Mucosa of descending colon (tissue), 3 donors: ENCODE measurements at regions not wholly inside any gene's neighbourhood (a gene's known extent, or its start where the extent isn't known, plus 50 kb on each side); places are given as distances from the start of the nearest gene placed in this dataset.
"Not testable (repeated sequence)": the region's sequence is repeated elsewhere in the genome, so short reads cannot be mapped to it uniquely, and the experiment has no call there.

Experiments used
- ATAC-seq: fragments of 200-7000 bp; cut with Tn5 transposase; one replicate; pipeline ENCODE4 v1.9.1; 2020; ENCODE audit warnings: mild to moderate bottlenecking, moderate library complexity
- DNase-seq, 3 donors: peaks; one replicate each; pipeline ENCODE4 v3.0.0-alpha.2; 2020
- H3K36me3 ChIP-seq: fragments of 200-600 bp; one replicate; pipeline ENCODE4 v1.8.0; 2021; ENCODE audit warnings: low read depth, mild to moderate bottlenecking
- H3K4me1 ChIP-seq: fragments of 200-600 bp; one replicate; pipeline ENCODE4 v1.8.0; 2021; ENCODE audit warnings: low read depth, mild to moderate bottlenecking
- H3K4me3 ChIP-seq: fragments of 200-600 bp; one replicate; pipeline ENCODE4 v1.8.0; 2021; ENCODE audit warnings: mild to moderate bottlenecking
- H3K9me3 ChIP-seq: fragments of 200-600 bp; one replicate; pipeline ENCODE4 v1.8.0; 2021; ENCODE audit warnings: mild to moderate bottlenecking
- CTCF ChIP-seq: fragments of 200-600 bp; IDR thresholded peaks from one replicate; pipeline ENCODE4 v1.8.0; 2022; ENCODE audit warnings: antibody characterized with exemption, mild to moderate bottlenecking
- intact Hi-C, 2 donors: fragments of 100-400 bp; cut with DNase I in 1 of 2; cut with micrococcal nuclease in 1 of 2; formaldehyde crosslinking; loops; one replicate each; pipeline versions ENCODE4 v1.11.0 to v1.11.1; 2022; cut with DNase I, micrococcal nuclease
- donor health status: DM: no; HTN: no; CAD: no; lungs with moderate emphysema.
- donor health status: DM: no; HTN: no; CAD: no.
- donor health status: DM: no; HTN: yes; CAD: no.

GRCh38 chr4:154983714-154984113 is 202.6 kb downstream of the RBM46 start:
- DNase-seq (no peak), ATAC-seq (no peak)
- no peak for TF ChIP-seq CTCF
- Histone ChIP-seq H3K4me1 (no peaks in the 10 kb centered on the region), H3K36me3 (no peaks in the 10 kb centered on the region), H3K4me3 (no peak overlapping the region), H3K9me3 (no peaks in the 10 kb centered on the region)
- intact Hi-C loops: loop anchor here in 1 of 2 donors (5.0 kb wide), 1 partner anchor 369 kb away; no protein-coding TSS in a partner anchor

- no peak for ATAC-seq
- TF ChIP-seq CTCF: no peak
- Histone ChIP-seq H3K36me3 (no peaks in the 10 kb centered on the region), H3K4me1 (no peaks in the 10 kb centered on the region), H3K4me3 (no peak overlapping the region), H3K9me3 (no peaks in the 10 kb centered on the region)
- no peak for DNase-seq
- intact Hi-C loops: loop anchor here in 1 of 2 donors (5.0 kb wide), 1 partner anchor 368 kb away; no protein-coding TSS in a partner anchor
Observed at GRCh38 chr4:154984148-154984547, 203.1 kb downstream of the RBM46 start.

- ATAC-seq: no peak
- Histone ChIP-seq H3K36me3 (no peaks in the 10 kb centered on the region), H3K4me1 (no peaks in the 10 kb centered on the region), H3K4me3 (no peak overlapping the region), H3K9me3 (no peaks in the 10 kb centered on the region)
- no peak for TF ChIP-seq CTCF
- intact Hi-C loops: loop anchor here in 1 of 2 donors (5.0 kb wide), 1 partner anchor 368 kb away; no protein-coding TSS in a partner anchor
- DNase-seq: no peak
Observed at GRCh38 chr4:154984616-154985015, 203.5 kb downstream of the RBM46 start.

GRCh38 chr4:154985673-154986072 is 204.6 kb downstream of the RBM46 start:
- Histone ChIP-seq H3K4me1 (no peaks in the 10 kb centered on the region), H3K9me3 (no peaks in the 10 kb centered on the region), H3K4me3 (no peak overlapping the region), H3K36me3 (no peaks in the 10 kb centered on the region)
- TF ChIP-seq CTCF: no peak
- intact Hi-C loops: no loop called here
- DNase-seq: no peak
- ATAC-seq: no peak

GRCh38 chr4:154988511-154988910 is 207.4 kb downstream of the RBM46 start:
- ATAC-seq (no peak), DNase-seq (no peak)
- H3K9me3 ChIP-seq: no peaks in the 10 kb centered on the region
- no peak overlapping the region for H3K4me3 ChIP-seq
- no peaks in the 10 kb centered on the region for H3K36me3 ChIP-seq
- intact Hi-C loops: no loop called here
- H3K4me1 ChIP-seq: no peaks in the 10 kb centered on the region
- no peak for TF ChIP-seq CTCF

GRCh38 chr4:154989511-154989910 is 208.4 kb downstream of the RBM46 start:
- intact Hi-C loops: no loop called here
- Histone ChIP-seq H3K36me3 (no peaks in the 10 kb centered on the region), H3K4me1 (no peaks in the 10 kb centered on the region), H3K9me3 (no peaks in the 10 kb centered on the region), H3K4me3 (no peak overlapping the region)
- TF ChIP-seq CTCF: no peak
- DNase-seq (no peak), ATAC-seq (no peak)

- ATAC-seq, H3K4me3 ChIP-seq, H3K36me3 ChIP-seq, DNase-seq, H3K4me1 ChIP-seq, intact Hi-C loops, H3K9me3 ChIP-seq: not testable (repeated sequence)
Observed at GRCh38 chr4:154997866-154998265, 210.6 kb upstream of the NPY2R start.
